ENCODE measurements at regions not wholly inside any gene's neighbourhood (a gene's known extent, or its start where the extent isn't known, plus 50 kb on each side); places are given as distances from the start of the nearest gene placed in this dataset.

GRCh38 chr18:55779691-55780585 is 191.9 kb upstream of the TCF4 start:
- no peak for DNase-seq (ENCODE audit: low read depth)

- DNase-seq (ENCODE audit: low read depth), result no peak
Measured at GRCh38 chr18:55778788-55779690, 191.0 kb upstream of the TCF4 start.

- DNase-seq (ENCODE audit: low read depth), result no peak
Measured at GRCh38 chr18:55777666-55778304, 189.8 kb upstream of the TCF4 start.

- no peak for DNase-seq (ENCODE audit: low read depth)
Measured at GRCh38 chr18:55775972-55776371, 188.0 kb upstream of the TCF4 start.

GRCh38 chr18:55774505-55774904 is 186.5 kb upstream of the TCF4 start:
- no peak for DNase-seq (ENCODE audit: low read depth)

- DNase-seq (ENCODE audit: low read depth), result no peak
Measured at GRCh38 chr18:55768255-55768654, 180.3 kb upstream of the TCF4 start.

- no peak for DNase-seq (ENCODE audit: low read depth)
Measured at GRCh38 chr18:55764386-55764785, 176.4 kb upstream of the TCF4 start.

GRCh38 chr18:55763805-55764204 is 175.8 kb upstream of the TCF4 start:
- no peak for DNase-seq (ENCODE audit: low read depth)

GRCh38 chr18:55763298-55763697 is 175.3 kb upstream of the TCF4 start:
- DNase-seq (ENCODE audit: low read depth), result peak; percentile 35

GRCh38 chr18:55762424-55762823 is 174.4 kb upstream of the TCF4 start:
- no peak for DNase-seq (ENCODE audit: low read depth)

GRCh38 chr18:55753643-55754263 is 165.8 kb upstream of the TCF4 start:
- peak; percentile 28 for DNase-seq (ENCODE audit: low read depth)

- DNase-seq (ENCODE audit: low read depth), result no peak
Measured at GRCh38 chr18:55751476-55751875, 163.5 kb upstream of the TCF4 start.

- DNase-seq (ENCODE audit: low read depth), result no peak
Measured at GRCh38 chr18:55748227-55748738, 160.3 kb upstream of the TCF4 start.

GRCh38 chr18:55744206-55744605 is 156.2 kb upstream of the TCF4 start:
- no peak for DNase-seq (ENCODE audit: low read depth)

- DNase-seq (ENCODE audit: low read depth), result no peak
Measured at GRCh38 chr18:55743736-55744135, 155.7 kb upstream of the TCF4 start.

GRCh38 chr18:55743133-55743532 is 155.1 kb upstream of the TCF4 start:
- no peak for DNase-seq (ENCODE audit: low read depth)

GRCh38 chr18:55739488-55739887 is 151.5 kb upstream of the TCF4 start:
- no peak for DNase-seq (ENCODE audit: low read depth)

GRCh38 chr18:55738483-55739114 is 150.6 kb upstream of the TCF4 start:
- DNase-seq (ENCODE audit: low read depth), result no peak

- no peak for DNase-seq (ENCODE audit: low read depth)
Measured at GRCh38 chr18:55737781-55738468, 149.9 kb upstream of the TCF4 start.

- DNase-seq (ENCODE audit: low read depth), result no peak
Measured at GRCh38 chr18:55737266-55737665, 149.3 kb upstream of the TCF4 start.

GRCh38 chr18:55735969-55736368 is 148.0 kb upstream of the TCF4 start:
- DNase-seq (ENCODE audit: low read depth), result no peak

Data from HS-5 (cell line).